ENCODE measurements at regions not wholly inside any gene's neighbourhood (a gene's known extent, or its start where the extent isn't known, plus 50 kb on each side); places are given as distances from the start of the nearest gene placed in this dataset.

- Histone ChIP-seq H3K36me3 (ENCODE audit: control insufficient read depth, insufficient read depth, low read length) (no peaks in the 10 kb centered on the region), H2BK120ac (ENCODE audit: low read depth, low read length) (no peak overlapping the region), H3K79me2 (ENCODE audit: control insufficient read depth, insufficient read depth, low read length) (no peaks in the 10 kb centered on the region), H3K4ac (ENCODE audit: low read depth, low read length) (no peak overlapping the region), H2BK15ac (replicated peaks; ENCODE audit: low read depth) (no peak overlapping the region), H4K5ac (ENCODE audit: low read length) (no peak overlapping the region), H3K4me3 (ENCODE audit: low read length) (no peak overlapping the region), H3K27me3 (ENCODE audit: insufficient read depth, low read length, poor library complexity) (no peaks in the 10 kb centered on the region), H3K18ac (ENCODE audit: low read length) (no peak overlapping the region), H3K79me1 (ENCODE audit: low read length) (no peaks in the 10 kb centered on the region), H2BK5ac (ENCODE audit: low read length) (no peak overlapping the region), H3K9ac (ENCODE audit: low read length) (no peak overlapping the region), H3K4me2 (ENCODE audit: low read length) (no peak overlapping the region), H3K4me1 (ENCODE audit: control insufficient read depth, low read depth, low read length) (no peaks in the 10 kb centered on the region), H4K8ac (ENCODE audit: low read depth, low read length) (no peak overlapping the region), H2AK5ac (ENCODE audit: low read length) (no peak overlapping the region), H3K27ac (ENCODE audit: low read depth, low read length) (no peak overlapping the region), H3K56ac (ENCODE audit: low read length) (no peak overlapping the region), H3K23ac (ENCODE audit: low read length) (no peak overlapping the region)
- no peak for DNase-seq
- no CpG with 5 or more reads among the region's 1 CpG for whole genome bisulfite sequencing (ENCODE audit: extremely low coverage, insufficient coverage, low lambda C conversion rate)
These were observed 502.0 kb downstream of the EPHA4 start for GRCh38 chr2:221070106-221070505.

- no peak overlapping the region for H2AK5ac ChIP-seq (ENCODE audit: low read length)
- H3K79me1 ChIP-seq (ENCODE audit: low read length) = no peaks in the 10 kb centered on the region
- H2BK5ac ChIP-seq (ENCODE audit: low read length) = no peak overlapping the region
- H3K4me3 ChIP-seq (ENCODE audit: low read length) = no peak overlapping the region
- no peaks in the 10 kb centered on the region for H3K36me3 ChIP-seq (ENCODE audit: control insufficient read depth, insufficient read depth, low read length)
- H3K18ac ChIP-seq (ENCODE audit: low read length) = no peak overlapping the region
- no peak overlapping the region for H3K56ac ChIP-seq (ENCODE audit: low read length)
- no peaks in the 10 kb centered on the region for H3K4me1 ChIP-seq (ENCODE audit: control insufficient read depth, low read depth, low read length)
- H3K23ac ChIP-seq (ENCODE audit: low read length) = no peak overlapping the region
- H4K8ac ChIP-seq (ENCODE audit: low read depth, low read length) = no peak overlapping the region
- no peak for DNase-seq
- H3K4me2 ChIP-seq (ENCODE audit: low read length) = no peak overlapping the region
- H3K27ac ChIP-seq (ENCODE audit: low read depth, low read length) = no peak overlapping the region
- no peak overlapping the region for H2BK120ac ChIP-seq (ENCODE audit: low read depth, low read length)
- WGBS (ENCODE audit: extremely low coverage, insufficient coverage, low lambda C conversion rate) = no CpG with 5 or more reads among the region's 4 CpGs
- H3K27me3 ChIP-seq (ENCODE audit: insufficient read depth, low read length, poor library complexity) = no peaks in the 10 kb centered on the region
- no peak overlapping the region for H2BK15ac ChIP-seq (replicated peaks; ENCODE audit: low read depth)
- H4K5ac ChIP-seq (ENCODE audit: low read length) = no peak overlapping the region
- no peak overlapping the region for H3K4ac ChIP-seq (ENCODE audit: low read depth, low read length)
- H3K79me2 ChIP-seq (ENCODE audit: control insufficient read depth, insufficient read depth, low read length) = no peaks in the 10 kb centered on the region
- no peak overlapping the region for H3K9ac ChIP-seq (ENCODE audit: low read length)
These were observed 498.6 kb downstream of the EPHA4 start for GRCh38 chr2:221073326-221074049.

- H2BK5ac ChIP-seq (ENCODE audit: low read length) = no peak overlapping the region
- no peak overlapping the region for H3K27ac ChIP-seq (ENCODE audit: low read depth, low read length)
- DNase-seq = no peak
- WGBS (ENCODE audit: extremely low coverage, insufficient coverage, low lambda C conversion rate) = no CpG with 5 or more reads among the region's 4 CpGs
- H4K5ac ChIP-seq (ENCODE audit: low read length) = no peak overlapping the region
- no peak overlapping the region for H3K4me2 ChIP-seq (ENCODE audit: low read length)
- no peak overlapping the region for H2BK15ac ChIP-seq (replicated peaks; ENCODE audit: low read depth)
- H2BK120ac ChIP-seq (ENCODE audit: low read depth, low read length) = no peak overlapping the region
- H3K9ac ChIP-seq (ENCODE audit: low read length) = no peak overlapping the region
- H3K23ac ChIP-seq (ENCODE audit: low read length) = no peak overlapping the region
- H3K4me3 ChIP-seq (ENCODE audit: low read length) = no peak overlapping the region
- H3K56ac ChIP-seq (ENCODE audit: low read length) = no peak overlapping the region
- no peak overlapping the region for H3K4ac ChIP-seq (ENCODE audit: low read depth, low read length)
- no peak overlapping the region for H4K8ac ChIP-seq (ENCODE audit: low read depth, low read length)
- no peaks in the 10 kb centered on the region for H3K79me2 ChIP-seq (ENCODE audit: control insufficient read depth, insufficient read depth, low read length)
- no peak overlapping the region for H3K18ac ChIP-seq (ENCODE audit: low read length)
- no peaks in the 10 kb centered on the region for H3K27me3 ChIP-seq (ENCODE audit: insufficient read depth, low read length, poor library complexity)
- no peaks in the 10 kb centered on the region for H3K79me1 ChIP-seq (ENCODE audit: low read length)
- no peak overlapping the region for H2AK5ac ChIP-seq (ENCODE audit: low read length)
- no peaks in the 10 kb centered on the region for H3K36me3 ChIP-seq (ENCODE audit: control insufficient read depth, insufficient read depth, low read length)
- no peaks in the 10 kb centered on the region for H3K4me1 ChIP-seq (ENCODE audit: control insufficient read depth, low read depth, low read length)
These were observed 497.9 kb downstream of the EPHA4 start for GRCh38 chr2:221074238-221074637.

GRCh38 chr2:221075203-221075602, 496.9 kb downstream of the EPHA4 start:
- Histone ChIP-seq H3K4me2 (ENCODE audit: low read length) (no peak overlapping the region), H2BK5ac (ENCODE audit: low read length) (no peak overlapping the region), H3K4me1 (ENCODE audit: control insufficient read depth, low read depth, low read length) (no peaks in the 10 kb centered on the region), H3K27ac (ENCODE audit: low read depth, low read length) (no peak overlapping the region), H3K79me1 (ENCODE audit: low read length) (no peaks in the 10 kb centered on the region), H2AK5ac (ENCODE audit: low read length) (no peak overlapping the region), H2BK15ac (replicated peaks; ENCODE audit: low read depth) (no peak overlapping the region), H4K5ac (ENCODE audit: low read length) (no peak overlapping the region), H3K36me3 (ENCODE audit: control insufficient read depth, insufficient read depth, low read length) (no peaks in the 10 kb centered on the region), H2BK120ac (ENCODE audit: low read depth, low read length) (no peak overlapping the region), H3K4ac (ENCODE audit: low read depth, low read length) (no peak overlapping the region), H3K18ac (ENCODE audit: low read length) (no peak overlapping the region), H3K27me3 (ENCODE audit: insufficient read depth, low read length, poor library complexity) (no peaks in the 10 kb centered on the region), H3K56ac (ENCODE audit: low read length) (no peak overlapping the region), H3K9ac (ENCODE audit: low read length) (no peak overlapping the region), H3K4me3 (ENCODE audit: low read length) (no peak overlapping the region), H4K8ac (ENCODE audit: low read depth, low read length) (no peak overlapping the region), H3K23ac (ENCODE audit: low read length) (no peak overlapping the region), H3K79me2 (ENCODE audit: control insufficient read depth, insufficient read depth, low read length) (no peaks in the 10 kb centered on the region)
- no CpG with 5 or more reads among the region's 3 CpGs for WGBS (ENCODE audit: extremely low coverage, insufficient coverage, low lambda C conversion rate)
- DNase-seq = no peak

DNA sequence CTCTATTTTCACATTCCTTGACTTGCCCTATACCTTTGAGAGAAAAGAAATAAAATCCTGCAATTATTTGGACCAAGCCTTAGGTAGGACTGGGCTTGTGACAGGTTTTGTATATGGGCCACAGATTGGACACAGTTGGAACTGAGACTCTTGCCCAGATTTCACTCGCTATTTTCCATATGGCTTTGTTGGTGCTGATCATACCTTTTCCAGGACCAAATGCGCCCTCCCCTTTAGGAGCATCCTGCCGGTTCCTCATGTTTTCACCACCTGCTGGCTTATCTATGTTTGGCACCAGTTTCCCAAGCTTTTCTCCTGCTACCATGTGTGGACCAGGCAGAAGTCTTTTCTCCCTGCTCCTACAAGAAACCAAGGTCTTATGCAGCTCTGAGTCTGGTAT, 494.9 kb downstream of the EPHA4 start:
- no peak overlapping the region for H2BK120ac ChIP-seq (ENCODE audit: low read depth, low read length)
- H3K9ac ChIP-seq (ENCODE audit: low read length) = no peak overlapping the region
- no peak overlapping the region for H3K18ac ChIP-seq (ENCODE audit: low read length)
- no peak overlapping the region for H4K5ac ChIP-seq (ENCODE audit: low read length)
- no peak overlapping the region for H4K8ac ChIP-seq (ENCODE audit: low read depth, low read length)
- no peak overlapping the region for H3K4me3 ChIP-seq (ENCODE audit: low read length)
- no peaks in the 10 kb centered on the region for H3K79me2 ChIP-seq (ENCODE audit: control insufficient read depth, insufficient read depth, low read length)
- H3K56ac ChIP-seq (ENCODE audit: low read length) = no peak overlapping the region
- H3K36me3 ChIP-seq (ENCODE audit: control insufficient read depth, insufficient read depth, low read length) = no peaks in the 10 kb centered on the region
- H2BK15ac ChIP-seq (replicated peaks; ENCODE audit: low read depth) = no peak overlapping the region
- WGBS (ENCODE audit: extremely low coverage, insufficient coverage, low lambda C conversion rate) = no CpG with 5 or more reads among the region's 3 CpGs
- no peaks in the 10 kb centered on the region for H3K4me1 ChIP-seq (ENCODE audit: control insufficient read depth, low read depth, low read length)
- no peak overlapping the region for H3K23ac ChIP-seq (ENCODE audit: low read length)
- no peaks in the 10 kb centered on the region for H3K79me1 ChIP-seq (ENCODE audit: low read length)
- no peaks in the 10 kb centered on the region for H3K27me3 ChIP-seq (ENCODE audit: insufficient read depth, low read length, poor library complexity)
- no peak for DNase-seq
- no peak overlapping the region for H2BK5ac ChIP-seq (ENCODE audit: low read length)
- H2AK5ac ChIP-seq (ENCODE audit: low read length) = no peak overlapping the region
- no peak overlapping the region for H3K4ac ChIP-seq (ENCODE audit: low read depth, low read length)
- H3K27ac ChIP-seq (ENCODE audit: low read depth, low read length) = no peak overlapping the region
- H3K4me2 ChIP-seq (ENCODE audit: low read length) = no peak overlapping the region

GRCh38 chr2:221077799-221078198, 494.3 kb downstream of the EPHA4 start:
- WGBS (ENCODE audit: extremely low coverage, insufficient coverage, low lambda C conversion rate) = no CpG with 5 or more reads among the region's 3 CpGs

More at GRCh38 chr2:221077799-221078198, 494.3 kb downstream of the EPHA4 start:
- no peak for DNase-seq
- H4K5ac ChIP-seq (ENCODE audit: low read length) = no peak overlapping the region
- H4K8ac ChIP-seq (ENCODE audit: low read depth, low read length) = no peak overlapping the region
- H3K36me3 ChIP-seq (ENCODE audit: control insufficient read depth, insufficient read depth, low read length) = no peaks in the 10 kb centered on the region
- no peak overlapping the region for H2BK120ac ChIP-seq (ENCODE audit: low read depth, low read length)
- no peaks in the 10 kb centered on the region for H3K79me2 ChIP-seq (ENCODE audit: control insufficient read depth, insufficient read depth, low read length)
- no peak overlapping the region for H3K4ac ChIP-seq (ENCODE audit: low read depth, low read length)
- no peak overlapping the region for H3K23ac ChIP-seq (ENCODE audit: low read length)
- no peak overlapping the region for H3K18ac ChIP-seq (ENCODE audit: low read length)
- no peaks in the 10 kb centered on the region for H3K27me3 ChIP-seq (ENCODE audit: insufficient read depth, low read length, poor library complexity)
- no peak overlapping the region for H2BK5ac ChIP-seq (ENCODE audit: low read length)
- no peak overlapping the region for H2BK15ac ChIP-seq (replicated peaks; ENCODE audit: low read depth)
- no peaks in the 10 kb centered on the region for H3K79me1 ChIP-seq (ENCODE audit: low read length)
- H3K4me3 ChIP-seq (ENCODE audit: low read length) = no peak overlapping the region
- H3K27ac ChIP-seq (ENCODE audit: low read depth, low read length) = no peak overlapping the region
- no peak overlapping the region for H3K4me2 ChIP-seq (ENCODE audit: low read length)
- H3K9ac ChIP-seq (ENCODE audit: low read length) = no peak overlapping the region
- H3K56ac ChIP-seq (ENCODE audit: low read length) = no peak overlapping the region
- no peak overlapping the region for H2AK5ac ChIP-seq (ENCODE audit: low read length)
- no peaks in the 10 kb centered on the region for H3K4me1 ChIP-seq (ENCODE audit: control insufficient read depth, low read depth, low read length)

Measured in mesendoderm (in vitro differentiated cells).